Left ventricle myocardium superior (tissue), 1 donor: ENCODE measurements at regions not wholly inside any gene's neighbourhood (a gene's known extent, or its start where the extent isn't known, plus 50 kb on each side); places are given as distances from the start of the nearest gene placed in this dataset.

Experiments used
- ATAC-seq: fragments of 200-7000 bp; cut with Tn5 transposase; one replicate; pipeline ENCODE4 v1.9.1; 2020; ENCODE audit warnings: mild to moderate bottlenecking, moderate library complexity
- DNase-seq: peaks from one replicate; pipeline ENCODE4 v3.0.0-alpha.2; 2020
- intact Hi-C: fragments of 100-400 bp; cut with micrococcal nuclease; formaldehyde crosslinking; loops from one replicate; pipeline ENCODE4 v1.11.0; 2022
- donor health status: DM: no; HTN: yes; CAD: no; lungs with severe emphysema.

DNA sequence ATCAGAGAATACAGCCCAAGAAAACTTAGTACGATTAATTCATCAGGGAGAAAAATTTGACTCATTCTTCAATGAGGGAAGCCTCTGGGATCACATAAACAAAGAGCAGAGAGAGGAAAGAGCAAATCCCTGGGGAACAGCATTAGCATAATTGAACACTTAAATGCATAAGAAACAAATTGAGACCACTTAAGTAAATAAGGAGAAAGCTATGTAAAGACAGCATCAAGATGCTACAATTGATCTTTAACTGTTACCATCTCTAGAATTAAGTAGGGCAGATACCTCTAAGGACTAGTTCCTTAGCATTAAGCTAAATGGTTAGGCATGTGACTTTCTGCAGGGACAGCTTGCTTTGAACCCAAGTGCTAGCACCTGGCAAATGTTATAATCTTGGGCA lies 265.1 kb upstream of the NEGR1 start:
- ATAC-seq = no peak
- intact Hi-C loops = no loop called here
- no peak for DNase-seq

DNA sequence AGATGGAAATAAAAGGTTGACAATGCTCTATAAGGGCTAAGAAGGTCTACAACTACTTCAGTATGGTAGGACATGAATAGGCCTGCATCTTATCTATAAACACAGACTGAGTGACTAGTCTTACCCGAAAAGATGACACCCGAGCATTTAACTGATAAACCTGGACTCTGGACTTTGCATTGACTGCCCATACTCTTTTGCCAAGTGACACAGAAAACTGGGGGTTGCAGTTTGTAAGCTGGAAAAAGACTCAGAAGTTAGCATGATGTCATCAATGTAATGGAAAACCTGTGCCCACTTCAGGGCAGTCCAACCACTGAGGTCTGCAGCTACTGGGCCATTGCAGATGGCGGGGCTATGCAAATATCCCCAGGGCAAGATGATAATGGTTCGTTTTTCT lies 258.3 kb upstream of the NEGR1 start:
- no peak for DNase-seq
- ATAC-seq = no peak
- intact Hi-C loops = no loop called here

- DNase-seq = no peak
- ATAC-seq = no peak
- intact Hi-C loops = no loop called here
Measured at GRCh38 chr1:72535470-72535869, 253.1 kb upstream of the NEGR1 start.

DNA sequence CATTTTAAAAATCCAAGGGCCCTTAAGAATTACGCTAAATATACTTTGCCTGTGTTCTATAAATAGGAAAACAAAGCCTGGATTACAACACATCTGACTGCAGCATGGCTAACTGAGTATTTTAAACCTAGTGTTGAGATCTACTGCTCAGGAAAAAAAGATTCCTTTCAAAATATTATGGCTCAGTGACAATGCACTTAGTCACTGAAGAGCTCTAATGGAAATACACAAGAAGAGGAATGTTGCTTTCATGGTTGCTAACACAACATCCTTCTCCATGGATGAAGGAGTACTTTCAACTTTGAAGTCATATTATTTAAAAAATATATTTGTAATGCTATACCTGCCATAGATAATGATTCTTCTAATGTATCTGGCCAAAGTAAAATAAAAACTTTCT lies 248.3 kb upstream of the NEGR1 start:
- intact Hi-C loops = no loop called here
- ATAC-seq (no peak), DNase-seq (no peak)

DNA sequence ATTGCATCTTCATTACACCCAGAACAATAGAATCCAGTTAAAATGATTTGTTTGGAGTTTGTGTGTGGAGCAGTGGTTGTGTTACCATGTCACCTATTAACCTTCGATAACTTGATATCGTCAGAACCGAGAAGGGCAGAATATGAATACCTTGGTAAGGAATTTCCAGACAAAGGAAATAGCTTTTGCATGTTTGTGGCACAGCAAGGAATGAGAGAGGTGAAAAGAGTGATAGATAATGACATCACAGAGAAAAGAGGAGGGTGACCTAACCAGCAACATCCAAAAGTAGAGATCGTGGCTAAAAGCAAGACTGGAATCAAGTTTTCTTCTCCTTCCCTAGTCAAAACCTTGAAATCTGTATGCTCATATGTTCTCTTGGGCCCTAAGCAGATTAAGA lies 244.6 kb upstream of the NEGR1 start:
- no peak for DNase-seq
- ATAC-seq = no peak
- intact Hi-C loops = no loop called here

DNA sequence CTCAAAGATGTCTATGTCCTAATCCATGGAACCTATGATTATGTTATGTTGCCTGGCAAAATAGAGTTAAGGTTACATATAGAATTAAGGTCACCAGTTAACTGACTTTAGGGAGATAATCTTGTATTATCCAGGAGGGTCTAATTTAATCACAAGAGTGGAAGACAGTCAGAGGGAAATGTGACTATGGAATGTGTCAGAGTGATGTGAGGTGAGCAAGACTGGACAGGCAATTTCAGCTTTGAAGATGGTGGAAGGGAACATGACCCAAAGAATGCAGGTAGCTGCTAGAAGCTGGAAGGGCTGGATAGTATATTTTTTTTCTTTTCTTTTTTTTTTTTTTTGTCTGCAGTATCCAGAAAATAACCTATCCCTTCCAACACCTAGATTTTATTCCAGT lies 241.7 kb upstream of the NEGR1 start:
- DNase-seq (no peak), ATAC-seq (no peak)
- intact Hi-C loops = no loop called here

GRCh38 chr1:72521659-72522058 lies 239.3 kb upstream of the NEGR1 start:
- DNase-seq (no peak), ATAC-seq (no peak)
- intact Hi-C loops = no loop called here

DNA sequence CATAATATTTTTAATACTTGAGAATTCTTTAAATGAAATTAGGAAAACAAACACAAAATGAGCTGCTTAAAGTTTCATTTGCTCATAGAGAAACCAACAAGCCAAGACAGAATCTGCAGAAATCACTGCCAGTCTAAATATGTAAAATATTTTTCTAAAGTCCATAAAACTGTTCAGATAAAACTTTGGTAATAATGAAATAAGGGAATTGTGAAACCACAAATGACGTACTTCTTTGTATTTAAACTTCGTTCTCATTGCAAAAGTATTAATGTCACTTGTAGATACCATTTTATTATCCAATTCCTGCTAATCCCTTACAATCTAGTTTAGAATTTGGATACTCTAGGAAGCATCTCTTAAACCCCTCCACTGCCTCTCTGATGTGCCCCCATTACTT lies 234.5 kb upstream of the NEGR1 start:
- intact Hi-C loops = no loop called here
- ATAC-seq (no peak), DNase-seq (no peak)

DNA sequence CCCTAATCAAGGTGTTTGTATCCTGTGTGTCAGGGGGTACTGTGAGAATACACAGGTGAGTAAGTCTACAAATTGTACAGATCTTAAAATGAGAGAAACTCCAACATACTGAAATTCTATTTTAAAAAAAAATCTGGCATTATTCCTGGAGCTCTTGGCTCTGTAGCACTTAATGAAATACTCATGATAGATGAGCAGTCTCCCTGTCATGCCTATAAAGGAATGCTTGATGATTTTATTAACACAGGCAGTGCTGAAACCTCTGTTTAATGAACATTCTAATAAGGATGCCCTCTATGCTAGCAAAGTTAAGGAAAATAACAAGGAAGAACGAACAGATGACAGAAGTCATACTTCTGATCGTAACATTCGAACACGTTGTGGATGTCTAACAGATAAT lies 233.9 kb upstream of the NEGR1 start:
- DNase-seq (no peak), ATAC-seq (no peak)
- intact Hi-C loops = no loop called here

DNA sequence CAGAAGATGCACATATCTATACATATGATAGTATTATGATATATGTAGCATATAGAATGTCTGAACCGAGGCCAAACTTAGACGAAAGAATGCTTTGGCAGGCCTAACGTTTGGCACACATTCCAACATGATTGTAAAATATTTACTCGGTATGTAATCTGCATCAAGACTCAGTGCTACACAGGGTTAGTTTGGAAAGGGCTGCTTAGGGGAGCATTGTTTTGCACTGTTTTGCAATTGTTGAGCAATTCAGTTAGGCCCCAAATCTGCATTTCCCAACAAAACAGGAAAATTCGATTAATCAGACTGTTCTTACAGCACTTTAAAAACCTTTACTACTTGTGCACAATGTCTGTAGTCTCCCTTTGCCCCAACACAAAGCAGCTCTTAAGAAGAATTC lies 216.0 kb upstream of the NEGR1 start:
- no peak for ATAC-seq
- intact Hi-C loops = no loop called here
- no peak for DNase-seq

GRCh38 chr1:72489801-72490200 lies 207.5 kb upstream of the NEGR1 start:
- DNase-seq = no peak
- no peak for ATAC-seq
- intact Hi-C loops = no loop called here

- ATAC-seq = no peak
- DNase-seq = no peak
- intact Hi-C loops = no loop called here
Measured at GRCh38 chr1:72485801-72486200, 203.5 kb upstream of the NEGR1 start.

DNA sequence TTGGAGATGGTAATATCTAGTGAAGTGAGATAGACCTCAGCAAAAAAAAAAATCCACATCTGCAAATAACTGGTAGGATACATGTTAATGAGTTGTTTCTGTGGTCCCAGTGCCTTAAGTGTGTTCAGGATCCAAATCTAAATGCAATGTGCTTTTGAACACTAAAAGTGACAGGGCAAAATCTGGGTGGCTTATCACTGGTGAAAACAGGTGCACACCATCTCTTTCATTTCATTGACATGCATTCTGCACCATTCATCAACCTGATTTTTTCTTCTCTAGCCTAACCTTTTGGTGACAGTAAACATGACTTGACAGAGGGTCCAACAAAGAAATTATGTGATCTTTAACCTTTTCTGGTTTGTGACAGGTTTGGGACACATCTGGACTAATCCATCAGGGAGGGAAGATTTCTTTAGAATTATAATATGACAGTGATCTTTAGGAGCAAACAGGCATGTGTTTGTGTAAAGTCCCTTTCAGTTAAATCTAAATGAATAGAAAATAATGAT lies 201.6 kb upstream of the NEGR1 start:
- DNase-seq = no peak
- intact Hi-C loops = no loop called here

DNA sequence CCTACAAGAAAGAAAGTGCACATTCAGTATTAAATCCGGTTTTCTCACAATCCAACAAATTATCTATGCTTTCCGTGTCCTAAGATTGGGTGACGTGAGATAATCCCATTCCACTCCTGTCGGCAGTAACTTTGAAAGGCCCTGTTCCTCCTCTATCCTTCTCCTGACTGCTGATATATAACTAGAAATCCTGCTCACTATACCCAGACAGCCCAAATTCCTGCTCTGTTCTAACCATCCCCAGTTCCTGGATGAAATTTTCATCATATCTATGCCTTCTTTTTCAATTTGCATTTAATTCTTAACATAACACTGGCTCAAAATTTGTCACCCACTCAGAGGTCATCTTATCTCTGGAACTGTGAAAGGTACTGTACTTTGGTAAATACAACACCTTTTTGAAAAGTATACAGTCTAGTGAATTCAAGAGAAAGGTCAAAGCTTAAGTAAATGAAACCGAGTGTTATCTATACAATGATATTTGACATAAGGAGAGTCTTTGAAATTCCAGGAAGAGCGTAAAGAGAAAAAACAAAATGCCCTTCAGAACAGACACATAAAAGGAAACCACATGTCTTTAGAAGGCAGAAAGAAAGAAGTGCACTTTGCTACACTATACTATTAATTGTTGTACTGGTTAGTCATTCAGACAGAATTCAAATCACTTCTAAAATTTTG lies 200.5 kb upstream of the NEGR1 start:
- intact Hi-C loops = no loop called here
- DNase-seq = no peak
- no peak for ATAC-seq

More for the DNA sequence above, 201.6 kb upstream of the NEGR1 start:
- ATAC-seq = no peak

- ATAC-seq (no peak), DNase-seq (no peak)
- intact Hi-C loops = no loop called here
Measured at GRCh38 chr1:72481420-72481970, 199.2 kb upstream of the NEGR1 start.

DNA sequence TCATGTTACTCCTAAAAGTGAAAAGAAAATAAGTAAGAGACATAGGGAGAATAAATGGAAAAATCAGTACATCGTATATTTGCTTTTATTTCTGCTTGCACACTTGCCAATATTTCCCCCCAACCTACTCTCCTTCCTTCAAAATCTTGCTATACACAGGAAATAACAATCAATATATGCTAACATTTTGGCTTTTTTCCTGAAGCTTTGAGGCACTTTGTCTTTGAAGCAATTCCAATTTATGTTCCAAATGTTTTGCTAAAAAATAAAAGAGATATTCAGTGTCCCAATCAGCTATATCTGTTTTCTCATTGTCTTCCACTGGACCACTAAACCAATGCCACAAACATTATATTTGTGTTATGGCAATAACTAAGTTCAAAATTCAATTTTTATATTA lies 184.0 kb upstream of the NEGR1 start:
- DNase-seq (no peak), ATAC-seq (no peak)
- intact Hi-C loops = no loop called here

- intact Hi-C loops = no loop called here
- DNase-seq (no peak), ATAC-seq (no peak)
Measured at GRCh38 chr1:72462186-72462905, 180.0 kb upstream of the NEGR1 start.

DNA sequence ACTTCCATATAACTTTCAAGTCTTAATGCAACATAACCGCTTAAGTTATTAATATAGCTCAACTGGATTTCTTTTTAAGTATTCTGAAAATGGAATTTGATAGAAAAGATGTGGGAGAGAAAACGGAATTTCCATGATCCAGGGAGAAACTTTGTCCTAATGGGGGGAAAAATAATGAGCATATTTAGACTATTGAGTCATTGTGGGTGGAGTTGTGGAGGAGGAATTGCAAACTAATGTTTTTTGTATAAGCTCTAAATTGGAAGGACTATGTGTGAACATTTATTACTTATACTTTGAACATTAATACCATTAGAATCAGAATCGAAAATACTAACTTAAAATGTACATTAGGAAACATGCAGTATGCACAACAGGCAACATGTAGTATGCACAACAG lies 159.9 kb upstream of the NEGR1 start:
- ATAC-seq (no peak), DNase-seq (no peak)
- intact Hi-C loops = no loop called here

GRCh38 chr1:72439036-72439435 lies 156.7 kb upstream of the NEGR1 start:
- intact Hi-C loops = no loop called here
- DNase-seq (no peak), ATAC-seq (no peak)

DNA sequence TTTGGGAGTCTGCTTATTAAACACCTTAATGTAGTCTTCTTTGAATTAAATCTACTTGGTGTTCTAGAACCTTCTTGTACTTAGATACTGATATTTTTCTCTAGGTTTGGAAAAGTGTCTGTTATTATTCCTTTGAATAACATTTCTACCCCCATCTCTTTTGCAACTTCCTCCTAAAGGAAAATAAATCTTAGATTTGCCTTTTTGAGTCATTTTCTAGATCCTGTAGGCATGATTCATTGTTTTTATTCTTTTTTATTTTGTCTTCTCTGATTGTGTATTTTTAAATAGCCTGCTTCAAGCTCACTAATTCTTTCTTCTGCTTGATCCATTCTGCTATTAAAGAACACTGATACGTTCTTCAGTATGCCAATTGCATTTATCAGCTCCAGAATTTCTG lies 155.9 kb upstream of the NEGR1 start:
- DNase-seq = no peak
- intact Hi-C loops = no loop called here

DNA sequence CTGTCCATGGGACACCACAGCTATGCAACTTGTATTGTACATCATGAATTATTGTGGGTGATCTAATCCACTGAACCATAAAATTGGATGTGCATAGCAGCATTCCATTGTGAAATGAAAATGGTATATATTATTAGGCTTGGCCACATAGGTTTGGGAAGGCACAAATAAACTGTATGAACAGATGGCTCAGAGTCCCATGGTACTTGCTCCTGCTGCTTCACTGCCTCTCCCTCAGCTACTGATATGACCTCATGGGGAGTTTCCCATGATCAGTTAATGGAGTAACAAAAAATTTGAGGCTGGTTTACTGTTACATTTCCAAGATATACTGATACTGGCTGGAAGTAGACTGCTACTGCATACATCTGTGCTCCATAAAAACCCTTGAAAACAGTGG lies 152.7 kb upstream of the NEGR1 start:
- ATAC-seq (no peak), DNase-seq (no peak)
- intact Hi-C loops = no loop called here

More for the DNA sequence above, 155.9 kb upstream of the NEGR1 start:
- ATAC-seq = no peak
